SU-DHL-6 (cell line): ENCODE measurements at regions not wholly inside any gene's neighbourhood (a gene's known extent, or its start where the extent isn't known, plus 50 kb on each side); places are given as distances from the start of the nearest gene placed in this dataset.

Source experiments
- H2AFZ ChIP-seq: fragments of 200-600 bp; sonication (generic); 2 replicates; pipeline ENCODE4 v1.6.1; 2014; ENCODE audit warnings: low read depth, mild to moderate bottlenecking, moderate library complexity, mixed read lengths, antibody characterized with exemption, low read length; ENCODE audit not compliant: severe bottlenecking
- H3F3A ChIP-seq: fragments of 200-600 bp; shearing (Covaris generic); 2 replicates; pipeline ENCODE4 v1.6.0; 2016; ENCODE audit warnings: antibody characterized with exemption, mild to moderate bottlenecking; ENCODE audit not compliant: insufficient read depth
- H3K27ac ChIP-seq: fragments of 200-600 bp; sonication (generic); 2 replicates; pipeline ENCODE4 v1.5.1; 2016; ENCODE audit warnings: low read depth, mild to moderate bottlenecking, low read length, moderate library complexity, mixed read lengths
- H3K27me3 ChIP-seq: fragments of 200-600 bp; sonication (generic), shearing (Covaris generic); 2 replicates; pipeline ENCODE4 v1.6.0; 2014; ENCODE audit warnings: mild to moderate bottlenecking, low read length
- H3K36me3 ChIP-seq: fragments of 200-600 bp; sonication (generic); 2 replicates; pipeline ENCODE4 v1.6.1; 2014; ENCODE audit warnings: mild to moderate bottlenecking, low read length, mixed read lengths
- H3K4me2 ChIP-seq: fragments of 300-600, 200-600 bp; shearing (Covaris generic), sonication (generic); 2 replicates; pipeline ENCODE4 v1.6.0; 2014; ENCODE audit warnings: low read length, low read depth, mild to moderate bottlenecking; ENCODE audit not compliant: poor library complexity, severe bottlenecking
- H3K4me3 ChIP-seq: fragments of 200-600 bp; sonication (generic); 2 replicates; pipeline ENCODE4 v1.5.1; 2014; ENCODE audit warnings: antibody characterized with exemption, low read length, mild to moderate bottlenecking, mixed read lengths; ENCODE audit not compliant: insufficient read depth, poor library complexity, severe bottlenecking
- H3K79me2 ChIP-seq: fragments of 200-600 bp; sonication (generic); 2 replicates; pipeline ENCODE4 v1.6.1; 2014; ENCODE audit warnings: mild to moderate bottlenecking, low read length, moderate library complexity; ENCODE audit not compliant: insufficient read depth
- H3K9ac ChIP-seq: fragments of 200-600 bp; sonication (generic); 2 replicates; pipeline ENCODE4 v1.7.0; 2014; ENCODE audit warnings: mild to moderate bottlenecking, low read length
- H3K9me2 ChIP-seq: fragments of 200-600 bp; sonication (generic); replicated peaks from 2 replicates; pipeline ENCODE4 v1.6.1; 2014; ENCODE audit warnings: low read length; ENCODE audit not compliant: insufficient read depth
- H3K9me3 ChIP-seq: fragments of 200-600 bp; sonication (generic); 2 replicates; pipeline ENCODE4 v1.6.1; 2014; ENCODE audit warnings: low read length, mixed read lengths; ENCODE audit not compliant: insufficient read depth
- H4K20me1 ChIP-seq: fragments of 200-600 bp; sonication (generic); 2 replicates; pipeline ENCODE4 v1.6.1; 2014; ENCODE audit warnings: low read depth, mild to moderate bottlenecking, antibody characterized with exemption, low read length, moderate library complexity, mixed read lengths
- EZH2phosphoT487 ChIP-seq: fragments of 200-600 bp; sonication (generic), shearing (Covaris generic); conservative IDR thresholded peaks from 2 replicates; pipeline ENCODE4 v1.6.1; 2018; ENCODE audit warnings: mild to moderate bottlenecking, antibody characterized with exemption, low read length, moderate library complexity, mixed read lengths
- TF ChIP-seq, protein P1 (sequence below): fragments of 200-600 bp; sonication (generic); IDR thresholded peaks from one replicate; pipeline ENCODE4 v1.5.1; 2017; ENCODE audit warnings: antibody characterized with exemption, mild to moderate bottlenecking, low read length, moderate library complexity; ENCODE audit not compliant: insufficient read depth, poor library complexity, severe bottlenecking

DNA sequence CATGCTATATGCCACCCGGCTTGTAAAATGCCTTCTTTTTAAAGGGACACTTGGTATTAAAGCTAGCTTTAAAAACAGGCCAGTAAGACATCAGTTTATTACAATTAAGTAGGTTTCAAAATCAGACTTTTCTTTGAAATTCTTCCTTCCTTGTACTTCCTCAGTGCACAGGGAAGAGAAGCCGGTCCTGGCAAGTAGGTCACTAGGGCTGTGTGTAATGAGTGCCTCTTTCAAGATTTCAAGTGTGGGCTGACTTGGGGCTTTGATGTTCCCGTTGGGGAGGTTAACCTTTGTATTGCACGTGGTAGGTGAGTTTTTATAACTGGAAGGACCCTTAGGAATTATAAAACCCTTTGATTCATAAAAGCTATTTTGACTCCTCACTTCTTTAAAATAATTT is 566.4 kb upstream of the ID2 start:
- Histone ChIP-seq H3K27ac (no peak overlapping the region), H3K36me3 (no peaks in the 10 kb centered on the region), H3K9me3 (no peaks in the 10 kb centered on the region), H3K4me2 (no peak overlapping the region), H4K20me1 (no peaks in the 10 kb centered on the region), H3F3A (no peaks in the 10 kb centered on the region), H3K4me3 (no peak overlapping the region), H2AFZ (no peak overlapping the region), H3K27me3 (no peaks in the 10 kb centered on the region), H3K79me2 (no peaks in the 10 kb centered on the region), H3K9me2 (no peaks in the 10 kb centered on the region), H3K9ac (no peak overlapping the region)
- TF ChIP-seq, protein P1, sequence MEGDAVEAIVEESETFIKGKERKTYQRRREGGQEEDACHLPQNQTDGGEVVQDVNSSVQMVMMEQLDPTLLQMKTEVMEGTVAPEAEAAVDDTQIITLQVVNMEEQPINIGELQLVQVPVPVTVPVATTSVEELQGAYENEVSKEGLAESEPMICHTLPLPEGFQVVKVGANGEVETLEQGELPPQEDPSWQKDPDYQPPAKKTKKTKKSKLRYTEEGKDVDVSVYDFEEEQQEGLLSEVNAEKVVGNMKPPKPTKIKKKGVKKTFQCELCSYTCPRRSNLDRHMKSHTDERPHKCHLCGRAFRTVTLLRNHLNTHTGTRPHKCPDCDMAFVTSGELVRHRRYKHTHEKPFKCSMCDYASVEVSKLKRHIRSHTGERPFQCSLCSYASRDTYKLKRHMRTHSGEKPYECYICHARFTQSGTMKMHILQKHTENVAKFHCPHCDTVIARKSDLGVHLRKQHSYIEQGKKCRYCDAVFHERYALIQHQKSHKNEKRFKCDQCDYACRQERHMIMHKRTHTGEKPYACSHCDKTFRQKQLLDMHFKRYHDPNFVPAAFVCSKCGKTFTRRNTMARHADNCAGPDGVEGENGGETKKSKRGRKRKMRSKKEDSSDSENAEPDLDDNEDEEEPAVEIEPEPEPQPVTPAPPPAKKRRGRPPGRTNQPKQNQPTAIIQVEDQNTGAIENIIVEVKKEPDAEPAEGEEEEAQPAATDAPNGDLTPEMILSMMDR = no peak
- no peak for TF ChIP-seq EZH2phosphoT487

DNA sequence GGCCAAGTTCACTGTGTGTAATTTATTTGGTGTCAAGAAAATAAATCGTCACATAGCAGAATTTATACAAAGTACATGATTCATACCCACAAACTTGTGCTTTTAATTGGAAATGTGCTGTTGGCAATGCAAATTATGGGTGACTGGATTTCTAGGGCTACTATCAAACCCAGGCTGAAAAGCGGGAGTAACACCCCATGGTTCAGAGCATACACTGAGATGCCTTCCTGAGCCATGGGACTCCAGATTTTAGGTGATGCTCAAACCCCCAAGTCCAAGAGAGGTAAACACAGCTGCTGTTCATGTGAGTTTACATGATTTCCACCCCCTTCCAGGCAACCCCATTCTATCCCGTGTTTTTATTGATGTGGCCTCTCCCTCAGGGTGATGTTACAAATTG is 565.9 kb upstream of the ID2 start:
- Histone ChIP-seq H4K20me1 (no peaks in the 10 kb centered on the region), H3K27me3 (no peaks in the 10 kb centered on the region), H3K9me3 (no peaks in the 10 kb centered on the region), H3K4me2 (no peak overlapping the region), H3K36me3 (no peaks in the 10 kb centered on the region), H3K79me2 (no peaks in the 10 kb centered on the region), H3K27ac (no peak overlapping the region), H2AFZ (no peak overlapping the region), H3K9ac (no peak overlapping the region), H3K4me3 (no peak overlapping the region), H3K9me2 (no peaks in the 10 kb centered on the region), H3F3A (no peaks in the 10 kb centered on the region)
- TF ChIP-seq, protein P1 = no peak
- TF ChIP-seq EZH2phosphoT487 = no peak

DNA sequence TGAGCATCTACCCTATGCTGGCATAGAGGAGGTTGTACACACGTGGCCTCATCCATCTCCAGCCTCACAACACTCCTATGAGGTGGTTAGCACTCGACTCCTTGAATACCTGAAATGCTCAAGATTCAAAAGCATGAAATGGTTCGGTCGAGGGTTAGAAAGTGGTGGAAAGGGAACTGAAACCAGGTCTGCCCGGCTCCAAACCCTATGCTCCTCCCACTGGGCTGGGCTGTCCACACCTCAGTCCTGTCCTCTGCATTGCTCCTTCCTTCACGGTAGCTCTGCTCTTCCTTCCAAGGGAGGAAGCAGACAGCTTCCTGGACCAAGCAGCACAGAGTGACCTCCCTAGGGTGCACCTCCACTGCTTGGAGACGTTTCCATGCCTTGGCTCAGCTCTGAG is 565.2 kb upstream of the ID2 start:
- H4K20me1 ChIP-seq = no peaks in the 10 kb centered on the region
- no peak overlapping the region for H2AFZ ChIP-seq
- no peaks in the 10 kb centered on the region for H3K9me2 ChIP-seq
- no peaks in the 10 kb centered on the region for H3K27me3 ChIP-seq
- no peaks in the 10 kb centered on the region for H3K79me2 ChIP-seq
- TF ChIP-seq, protein P1 = no peak
- TF ChIP-seq EZH2phosphoT487 = no peak
- no peak overlapping the region for H3K9ac ChIP-seq
- H3F3A ChIP-seq = no peaks in the 10 kb centered on the region
- H3K4me2 ChIP-seq = no peak overlapping the region
- H3K4me3 ChIP-seq = no peak overlapping the region
- no peaks in the 10 kb centered on the region for H3K9me3 ChIP-seq
- H3K36me3 ChIP-seq = no peaks in the 10 kb centered on the region
- no peak overlapping the region for H3K27ac ChIP-seq
